ENCODE measurements at regions not wholly inside any gene's neighbourhood (a gene's known extent, or its start where the extent isn't known, plus 50 kb on each side); places are given as distances from the start of the nearest gene placed in this dataset.

- no peak for TF ChIP-seq CTCF (conservative IDR thresholded peaks at IDR 0.05)
- no peak for TF ChIP-seq ZFX (IDR thresholded peaks at IDR 0.05)
Measured at GRCh38 chr2:6556755-6557154, 309.0 kb downstream of the CMPK2 start.
